CD14-positive monocyte (primary cell): ENCODE measurements at regions not wholly inside any gene's neighbourhood (a gene's known extent, or its start where the extent isn't known, plus 50 kb on each side); places are given as distances from the start of the nearest gene placed in this dataset. TPM values are rescaled to one million over a fixed set of nuclear protein-coding genes. Genes with fewer than 3 reads are reported as not detected.
A peak's percentile ranks its signal among the peaks of the same experiment; 100 is the strongest.

Experiments
- DNase-seq, 3 donors: peaks; one replicate each; pipeline ENCODE4 v3.0.0-alpha.2; 2011 to 2022
- H2AFZ ChIP-seq: 2 replicates; pipeline ENCODE4 v1.6.0; 2012; ENCODE audit warnings: mild to moderate bottlenecking, low read depth, low read length, inconsistent platforms; ENCODE audit not compliant: insufficient read depth, poor library complexity, severe bottlenecking
- H3K27ac ChIP-seq, 2 donors: 1 replicate in 1 of 2; 2 replicates in 1 of 2; pipeline ENCODE4 v1.5.1; 2012 to 2013; ENCODE audit warnings: low read length in 2 of 2, control low read depth in 1 of 2, inconsistent platforms in 1 of 2, low read depth in 1 of 2, mild to moderate bottlenecking in 1 of 2
- H3K27me3 ChIP-seq, 2 donors: one replicate each; pipeline versions ENCODE4 v1.6.0 to v1.6.1; 2011 to 2013; ENCODE audit warnings: low read length in 2 of 2; ENCODE audit not compliant: control insufficient read depth in 2 of 2, insufficient read depth in 2 of 2
- H3K36me3 ChIP-seq, 2 donors: replicated peaks in 1 of 2; 1 replicate in 1 of 2; 2 replicates in 1 of 2; pipeline versions ENCODE4 v1.5.1 to v1.6.1; 2012 to 2013; ENCODE audit warnings: low read length in 2 of 2, control low read depth in 1 of 2, inconsistent platforms in 1 of 2, mild to moderate bottlenecking in 1 of 2; ENCODE audit not compliant: insufficient read depth in 2 of 2, control insufficient read depth in 1 of 2
- H3K4me1 ChIP-seq, 2 donors: 1 replicate in 1 of 2; 2 replicates in 1 of 2; pipeline versions ENCODE4 v1.5.1 to v1.6.1; 2012 to 2013; ENCODE audit warnings: low read length in 2 of 2, control low read depth in 1 of 2, inconsistent platforms in 1 of 2, mild to moderate bottlenecking in 1 of 2, moderate library complexity in 1 of 2; ENCODE audit not compliant: insufficient read depth in 2 of 2, control insufficient read depth in 1 of 2
- H3K4me2 ChIP-seq: replicated peaks from 2 replicates; pipeline ENCODE3; 2012; ENCODE audit warnings: low read length, moderate library complexity, mild to moderate bottlenecking; ENCODE audit not compliant: poor library complexity, severe bottlenecking; ENCODE audit errors: extremely low read depth
- H3K4me3 ChIP-seq, 3 experiments: fragments of 200-600 bp in 1 of 3; sonication (generic) in 1 of 3; replicated peaks in 1 of 3; 1 replicate in 2 of 3; 2 replicates in 1 of 3; pipeline ENCODE4 v1.5.1; 2011 to 2013; ENCODE audit warnings: low read length in 3 of 3, mild to moderate bottlenecking in 3 of 3, control low read depth in 2 of 3, low read depth in 2 of 3, inconsistent platforms in 1 of 3, moderate library complexity in 1 of 3
- H3K79me2 ChIP-seq: 2 replicates; pipeline ENCODE4 v1.6.0; 2012; ENCODE audit warnings: mild to moderate bottlenecking, control low read depth, inconsistent platforms, low read length, moderate library complexity; ENCODE audit not compliant: insufficient read depth
- H3K9ac ChIP-seq: 2 replicates; pipeline ENCODE4 v1.6.0; 2017; ENCODE audit warnings: low read length, mild to moderate bottlenecking; ENCODE audit not compliant: insufficient read depth, poor library complexity, severe bottlenecking
- H3K9me3 ChIP-seq, 2 donors: replicated peaks in 1 of 2; 1 replicate in 1 of 2; 2 replicates in 1 of 2; pipeline versions ENCODE4 v1.5.1 to v1.6.1; 2012 to 2013; ENCODE audit warnings: low read length in 2 of 2, control low read depth in 1 of 2; ENCODE audit not compliant: control insufficient read depth in 1 of 2, insufficient read depth in 1 of 2
- H4K20me1 ChIP-seq: 2 replicates; pipeline ENCODE4 v1.6.0; 2012; ENCODE audit warnings: mild to moderate bottlenecking, low read length, control low read depth, moderate library complexity; ENCODE audit not compliant: insufficient read depth
- H3K27ac Mint-ChIP-seq, 7 donors: one replicate each; pipeline ENCODE4 v1.8.0; 2020; ENCODE audit warnings: mild to moderate bottlenecking in 7 of 7, mixed read lengths in 7 of 7, moderate library complexity in 6 of 7, inconsistent platforms in 2 of 7
- H3K27me3 Mint-ChIP-seq, 3 donors: one replicate each; pipeline ENCODE4 v1.8.0; 2021 to 2022; ENCODE audit warnings: low read depth in 3 of 3, mild to moderate bottlenecking in 3 of 3, mixed read lengths in 3 of 3, moderate library complexity in 3 of 3, inconsistent platforms in 1 of 3
- H3K36me3 Mint-ChIP-seq, 2 donors: one replicate each; pipeline ENCODE4 v1.8.0; 2020; ENCODE audit warnings: mixed read lengths in 2 of 2, inconsistent platforms in 1 of 2, mild to moderate bottlenecking in 1 of 2
- H3K4me1 Mint-ChIP-seq: one replicate; pipeline ENCODE4 v1.8.0; 2020; ENCODE audit warnings: mild to moderate bottlenecking, mixed read lengths
- H3K4me3 Mint-ChIP-seq, 2 donors: one replicate each; pipeline ENCODE4 v1.8.0; 2020; ENCODE audit warnings: mild to moderate bottlenecking in 2 of 2, mixed read lengths in 2 of 2, moderate library complexity in 1 of 2
- H3K9me3 Mint-ChIP-seq, 7 donors: one replicate each; pipeline ENCODE4 v1.8.0; 2020 to 2022; ENCODE audit warnings: mixed read lengths in 7 of 7, mild to moderate bottlenecking in 6 of 7, moderate library complexity in 6 of 7, inconsistent platforms in 2 of 7
- WGBS: methylation state at CpG from one replicate; pipeline ENCODE4 v1.1.5; 2013; ENCODE audit warnings: missing lambda C conversion rate; ENCODE audit not compliant: insufficient coverage; 5-methylcytosine and 5-hydroxymethylcytosine counted together
- intact Hi-C, 2 donors: fragments of 100-400 bp; cut with micrococcal nuclease; formaldehyde crosslinking; loops; one replicate each; pipeline versions ENCODE4 v1.15.0 to v1.15.1; 2023
- small RNA-seq: library from RNA; depleted of rRNA; stranded (forward); fragments of <200 nt; gene quantifications from one replicate; pipeline ENCODE3, GENCODE V24; 2012; ENCODE audit warnings: low read depth; ENCODE audit not compliant: insufficient read length
- TF ChIP-seq, protein P1 (sequence below): fragments of 200-600 bp; IDR thresholded peaks from one replicate; pipeline ENCODE4 v1.8.0; 2022; ENCODE audit warnings: antibody characterized with exemption, mild to moderate bottlenecking

DNA sequence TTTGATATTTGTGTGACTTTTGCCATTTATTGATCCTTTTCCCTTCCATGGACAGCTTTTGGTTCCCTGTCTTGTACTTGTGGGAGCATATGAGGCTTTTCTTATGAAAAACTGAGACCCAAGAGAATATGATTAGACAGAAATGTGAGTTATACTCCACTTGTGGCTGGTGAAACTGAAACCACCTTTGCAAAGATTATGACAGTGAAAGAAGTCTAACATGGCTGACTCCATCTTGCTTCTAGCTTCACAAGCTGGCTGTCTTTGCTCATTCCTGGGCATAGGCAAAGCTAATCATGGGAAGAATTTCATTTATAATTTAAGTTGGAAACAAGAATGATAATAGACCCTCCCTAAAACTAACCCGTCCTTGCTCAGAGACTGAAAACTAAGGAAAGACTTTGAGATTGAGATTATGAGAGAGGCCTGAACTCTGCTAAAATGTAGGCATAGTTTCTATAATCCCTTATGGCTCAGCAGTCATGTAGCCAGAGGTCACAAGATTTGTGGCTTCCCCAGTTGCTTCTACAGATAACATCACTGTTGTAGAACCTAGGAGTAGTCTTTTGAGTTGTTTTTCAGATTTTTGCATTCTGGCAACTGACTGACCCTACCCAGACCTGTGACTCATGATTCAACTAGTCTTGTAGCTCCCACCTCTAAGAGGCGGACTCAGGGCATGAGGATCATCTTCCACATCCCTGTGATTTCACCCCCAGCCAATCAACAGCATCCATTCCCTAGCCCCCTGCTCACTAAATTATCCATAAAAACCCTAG is 50.9 kb upstream of the CD2AP start:
- intact Hi-C loops = no loop called here
- H3K27me3 ChIP-seq = no peaks in the 10 kb centered on the region
- Mint-ChIP-seq H3K27ac (peak overlapping the region in 2 of 7 donors; percentile 58 to 61), H3K4me1 (no peaks in the 10 kb centered on the region), H3K4me3 (no peak overlapping the region), H3K9me3 (peaks cover 20 to 50% (median 37%) of the 10 kb centered on the region in 7 donors), H3K27me3 (peaks cover 0 to 4% (median 0%) of the 10 kb centered on the region in 3 donors), H3K36me3 (peaks cover 0 to 2% of the 10 kb centered on the region in 2 donors)
- H3K9ac ChIP-seq = no peak overlapping the region
- WGBS = 100% methylated on average over 1 of the region's 2 CpGs
- H3K9me3 ChIP-seq = peaks cover 27 to 30% of the 10 kb centered on the region in 2 donors
- H3K27ac ChIP-seq = no peak overlapping the region
- H3K4me1 ChIP-seq = no peaks in the 10 kb centered on the region
- no peaks in the 10 kb centered on the region for H3K79me2 ChIP-seq
- H4K20me1 ChIP-seq = no peaks in the 10 kb centered on the region
- H2AFZ ChIP-seq = no peak overlapping the region
- DNase-seq = no peak
- H3K4me3 ChIP-seq = no peak overlapping the region
- TF ChIP-seq, protein P1, sequence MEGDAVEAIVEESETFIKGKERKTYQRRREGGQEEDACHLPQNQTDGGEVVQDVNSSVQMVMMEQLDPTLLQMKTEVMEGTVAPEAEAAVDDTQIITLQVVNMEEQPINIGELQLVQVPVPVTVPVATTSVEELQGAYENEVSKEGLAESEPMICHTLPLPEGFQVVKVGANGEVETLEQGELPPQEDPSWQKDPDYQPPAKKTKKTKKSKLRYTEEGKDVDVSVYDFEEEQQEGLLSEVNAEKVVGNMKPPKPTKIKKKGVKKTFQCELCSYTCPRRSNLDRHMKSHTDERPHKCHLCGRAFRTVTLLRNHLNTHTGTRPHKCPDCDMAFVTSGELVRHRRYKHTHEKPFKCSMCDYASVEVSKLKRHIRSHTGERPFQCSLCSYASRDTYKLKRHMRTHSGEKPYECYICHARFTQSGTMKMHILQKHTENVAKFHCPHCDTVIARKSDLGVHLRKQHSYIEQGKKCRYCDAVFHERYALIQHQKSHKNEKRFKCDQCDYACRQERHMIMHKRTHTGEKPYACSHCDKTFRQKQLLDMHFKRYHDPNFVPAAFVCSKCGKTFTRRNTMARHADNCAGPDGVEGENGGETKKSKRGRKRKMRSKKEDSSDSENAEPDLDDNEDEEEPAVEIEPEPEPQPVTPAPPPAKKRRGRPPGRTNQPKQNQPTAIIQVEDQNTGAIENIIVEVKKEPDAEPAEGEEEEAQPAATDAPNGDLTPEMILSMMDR = no peak
- H3K36me3 ChIP-seq = no peaks in the 10 kb centered on the region
- H3K4me2 ChIP-seq = no peak overlapping the region

DNA sequence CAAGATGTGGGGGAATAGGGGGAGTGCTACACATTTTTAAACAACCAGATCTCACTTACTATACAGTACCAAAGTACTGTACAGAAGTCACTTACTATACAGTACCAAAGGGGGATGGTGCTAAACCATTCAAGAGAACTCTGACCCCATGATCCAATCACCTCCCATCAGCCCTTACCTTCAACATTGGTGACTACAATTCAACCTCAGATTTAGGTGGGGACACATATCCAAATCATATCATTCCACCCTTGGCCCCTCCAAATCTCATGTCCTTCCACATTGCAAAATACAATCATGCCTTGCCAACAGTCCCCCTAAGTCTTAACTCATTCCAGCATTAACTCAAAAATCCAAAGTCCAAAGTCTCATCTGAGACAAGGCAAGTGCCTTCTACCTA is 49.9 kb upstream of the CD2AP start:
- Mint-ChIP-seq H3K4me1 (no peaks in the 10 kb centered on the region), H3K27me3 (peaks cover 0 to 4% (median 0%) of the 10 kb centered on the region in 3 donors), H3K9me3 (peaks cover 20 to 50% (median 37%) of the 10 kb centered on the region in 7 donors), H3K36me3 (peaks cover 0 to 2% of the 10 kb centered on the region in 2 donors), H3K4me3 (no peak overlapping the region), H3K27ac (no peak overlapping the region)
- TF ChIP-seq, protein P1 = no peak
- H3K27ac ChIP-seq = no peak overlapping the region
- H3K4me1 ChIP-seq = no peaks in the 10 kb centered on the region
- H3K79me2 ChIP-seq = no peaks in the 10 kb centered on the region
- H4K20me1 ChIP-seq = no peaks in the 10 kb centered on the region
- H3K4me2 ChIP-seq = no peak overlapping the region
- peaks cover 27 to 30% of the 10 kb centered on the region in 2 donors for H3K9me3 ChIP-seq
- DNase-seq = no peak
- no peak overlapping the region for H3K4me3 ChIP-seq
- no peak overlapping the region for H2AFZ ChIP-seq
- no peaks in the 10 kb centered on the region for H3K36me3 ChIP-seq
- no peaks in the 10 kb centered on the region for H3K27me3 ChIP-seq
- intact Hi-C loops = no loop called here
- H3K9ac ChIP-seq = no peak overlapping the region

Small RNA genes in the stretch of these regions (small RNA-seq; reads per million reads assigned to genes)
- gene B3GNTL1P2 = not detected
